HG02840 (cell line): ENCODE measurements at regions not wholly inside any gene's neighbourhood (a gene's known extent, or its start where the extent isn't known, plus 50 kb on each side); places are given as distances from the start of the nearest gene placed in this dataset.
"Not testable (repeated sequence)": the region's sequence is repeated elsewhere in the genome, so short reads cannot be mapped to it uniquely, and the experiment has no call there.

Experiments
- ATAC-seq: cut with Tn5 transposase; IDR thresholded peaks from one replicate; pipeline ENCODE4 v1.9.1; 2021; ENCODE audit warnings: mild to moderate bottlenecking, moderate library complexity, moderate number of reproducible peaks; ENCODE audit not compliant: unreplicated experiment, low FRiP score

GRCh38 chr3:154904328-154904727 lies 175.8 kb upstream of the MME start:
- ATAC-seq = no peak

- not testable (repeated sequence) for ATAC-seq
These were observed 177.6 kb upstream of the MME start for GRCh38 chr3:154902495-154902894.

DNA sequence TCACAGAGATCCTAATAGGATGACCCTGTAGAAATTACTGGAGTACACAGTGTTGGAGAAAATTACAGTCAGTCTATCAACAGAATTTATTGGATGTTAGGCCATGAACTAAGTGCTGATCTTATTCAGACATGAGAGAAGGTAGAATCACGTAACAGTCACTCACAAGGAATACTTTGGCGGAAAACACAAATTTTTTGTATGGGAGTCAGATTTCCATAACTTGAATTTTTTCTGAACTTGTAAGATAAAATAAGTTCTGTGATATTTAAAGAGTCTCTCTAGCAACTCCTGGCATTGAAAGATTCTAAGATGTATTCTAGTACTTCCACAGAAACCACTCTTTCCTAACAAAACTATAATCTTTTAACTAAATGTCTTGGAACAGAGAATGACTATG lies 178.8 kb upstream of the MME start:
- ATAC-seq = no peak

DNA sequence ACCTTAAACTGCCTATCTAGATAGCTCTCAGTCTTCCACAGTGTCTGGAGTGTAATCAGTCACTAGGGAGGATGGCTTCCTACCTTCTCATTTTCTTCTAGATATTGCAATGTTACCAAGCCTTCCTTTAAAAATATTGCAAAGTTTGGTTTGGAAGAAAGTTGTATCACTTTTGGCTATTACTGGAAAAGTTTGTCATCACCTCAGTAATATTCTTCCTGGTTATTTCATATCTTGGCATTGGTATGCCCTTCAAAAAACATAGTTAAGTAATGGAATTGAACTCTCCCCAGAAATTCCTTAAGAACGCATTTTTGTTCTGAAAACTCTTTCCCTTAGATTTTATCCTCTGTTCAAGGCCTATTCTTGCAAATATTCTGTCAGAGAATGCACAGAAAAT lies 179.3 kb upstream of the MME start:
- ATAC-seq = no peak

GRCh38 chr3:154898916-154899315 lies 181.2 kb upstream of the MME start:
- no peak for ATAC-seq

DNA sequence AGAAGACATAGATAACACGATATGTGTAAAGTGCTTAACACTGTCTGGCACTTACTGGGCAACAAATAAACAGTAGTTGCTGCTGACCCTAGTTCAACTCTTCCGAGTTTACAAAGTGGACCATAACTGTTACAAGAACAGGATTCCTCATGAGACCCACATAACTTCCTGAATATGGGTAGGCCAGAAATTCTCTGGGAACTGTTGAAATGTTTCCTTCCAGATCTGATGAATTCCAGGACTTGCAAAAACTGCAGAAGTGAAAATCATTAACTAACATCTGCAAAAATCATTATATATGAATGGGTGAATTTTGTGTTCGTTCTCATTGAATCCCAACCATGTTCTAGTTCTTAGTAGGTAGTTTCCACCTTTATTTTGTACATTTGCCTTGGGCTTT lies 181.7 kb upstream of the MME start:
- no peak for ATAC-seq

- no peak for ATAC-seq
These were observed 186.3 kb upstream of the MME start for GRCh38 chr3:154893813-154894212.

DNA sequence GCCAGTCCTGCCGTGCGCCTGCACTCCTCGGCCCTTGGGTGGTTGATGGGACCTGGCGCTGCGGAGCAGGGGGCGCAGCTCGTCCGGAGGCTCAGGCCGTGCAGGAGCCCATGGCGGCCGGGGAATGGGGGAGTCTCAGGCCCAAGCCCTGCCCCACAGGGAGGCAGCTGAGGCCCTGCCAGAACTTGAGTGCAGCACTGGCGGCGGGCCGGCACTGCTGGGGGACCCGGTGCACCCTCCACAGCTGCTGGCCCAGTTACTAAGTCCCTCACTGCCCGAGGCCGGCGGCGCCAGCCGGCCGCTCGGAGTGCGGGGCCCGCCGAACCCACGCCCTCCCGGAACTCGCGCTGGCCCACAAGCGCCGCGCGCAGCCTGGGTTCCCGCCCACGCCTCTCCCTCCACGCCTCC lies 190.9 kb upstream of the MME start:
- ATAC-seq = no peak

DNA sequence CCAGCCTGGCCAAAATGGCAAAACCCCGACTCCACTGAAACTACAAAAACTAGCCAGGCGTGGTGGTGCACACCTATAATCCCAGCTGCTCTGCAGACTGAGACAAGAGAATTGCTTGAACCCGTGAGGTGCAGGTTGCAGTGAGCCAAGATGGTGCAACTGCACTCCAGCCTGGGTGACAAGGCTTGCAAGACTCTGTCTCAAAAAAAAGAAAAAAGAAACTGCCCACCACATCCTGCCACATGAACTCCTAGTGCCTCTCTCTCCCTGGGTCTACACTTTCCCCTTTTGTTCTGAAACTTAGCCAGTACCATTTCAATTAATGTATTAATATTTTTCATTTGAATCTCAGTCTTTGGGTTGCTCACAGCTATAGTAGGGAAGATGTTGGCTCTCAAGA lies 192.2 kb upstream of the MME start:
- no peak for ATAC-seq

GRCh38 chr3:154886437-154886836 lies 193.7 kb upstream of the MME start:
- no peak for ATAC-seq

DNA sequence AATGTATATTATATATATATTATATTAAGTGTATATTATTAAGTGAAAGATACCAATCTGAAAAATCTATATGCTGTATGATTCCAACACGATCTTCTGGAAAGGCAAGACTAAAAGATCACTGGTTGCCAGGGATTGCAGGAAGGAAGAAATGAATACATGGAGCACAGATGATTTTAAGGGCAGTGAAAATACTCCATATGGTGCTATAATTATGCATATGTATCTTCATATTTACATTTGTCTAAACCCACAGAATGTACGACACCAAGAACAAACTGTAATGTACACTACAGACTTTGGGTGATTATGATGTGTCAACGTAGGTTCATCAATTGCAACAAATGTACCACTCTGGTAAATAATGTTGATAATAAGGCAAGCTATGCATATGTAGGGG lies 194.7 kb upstream of the MME start:
- no peak for ATAC-seq

- no peak for ATAC-seq
These were observed 195.2 kb upstream of the MME start for GRCh38 chr3:154884952-154885351.

- ATAC-seq = no peak
These were observed 205.0 kb upstream of the MME start for GRCh38 chr3:154875142-154875541.

DNA sequence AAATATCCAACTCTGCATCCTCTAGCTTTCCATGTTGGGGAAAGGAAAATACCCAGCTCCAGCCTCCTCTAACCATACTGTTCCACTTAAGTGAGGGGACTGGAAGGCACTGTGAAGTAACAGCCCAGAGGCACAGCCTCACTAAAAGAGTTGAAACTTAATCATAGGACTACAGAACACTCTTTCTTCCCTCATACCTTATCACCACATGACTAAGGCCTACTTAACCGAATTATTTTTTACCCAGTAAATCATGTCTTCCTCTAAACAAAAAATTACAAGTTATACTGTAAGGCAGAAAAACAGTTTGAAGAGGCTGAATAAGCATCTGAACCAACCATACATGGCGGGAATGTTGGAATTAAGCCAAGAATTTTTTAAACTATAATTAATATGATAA lies 207.4 kb upstream of the MME start:
- no peak for ATAC-seq

DNA sequence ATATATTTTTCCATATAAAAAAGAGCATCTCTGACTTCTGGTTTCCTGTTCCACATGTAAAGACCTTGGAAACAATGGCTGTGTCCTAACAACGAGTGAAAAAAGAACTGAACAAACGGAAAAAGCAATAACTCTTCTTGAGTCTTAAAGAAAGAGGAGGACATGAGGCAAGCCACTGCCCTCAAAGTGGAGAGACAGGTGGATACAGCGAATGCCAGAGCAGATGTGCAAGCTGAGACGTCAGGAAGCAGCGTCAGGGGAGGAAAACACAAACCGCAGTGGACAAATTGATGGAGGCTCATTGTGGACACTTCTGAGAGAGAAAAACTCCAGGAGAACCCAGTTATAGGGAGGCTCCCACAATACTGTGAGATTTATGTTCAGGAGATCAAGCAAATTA lies 208.0 kb upstream of the MME start:
- no peak for ATAC-seq

DNA sequence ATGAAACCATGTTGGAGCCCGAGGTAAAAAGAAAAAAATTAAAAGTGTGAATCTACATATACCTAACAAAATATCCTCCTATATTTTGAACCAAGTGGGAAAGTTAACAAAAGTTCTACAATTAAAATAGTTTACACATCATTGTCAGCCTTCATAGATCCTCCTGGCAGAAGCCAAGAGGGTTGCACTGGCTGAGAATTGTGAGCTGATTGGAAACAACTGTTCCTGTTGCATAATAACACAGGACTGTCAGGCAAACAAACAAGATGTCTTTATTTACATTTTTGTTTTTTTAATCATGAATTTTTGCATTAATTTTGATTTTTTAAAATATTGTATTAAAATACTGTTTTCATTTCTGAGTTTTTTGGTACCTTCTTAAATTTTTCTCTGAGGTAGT lies 215.2 kb upstream of the MME start:
- no peak for ATAC-seq

GRCh38 chr3:154862265-154862664 lies 217.9 kb upstream of the MME start:
- ATAC-seq = no peak

- not testable (repeated sequence) for ATAC-seq
These were observed 227.1 kb upstream of the MME start for GRCh38 chr3:154852998-154853397.

DNA sequence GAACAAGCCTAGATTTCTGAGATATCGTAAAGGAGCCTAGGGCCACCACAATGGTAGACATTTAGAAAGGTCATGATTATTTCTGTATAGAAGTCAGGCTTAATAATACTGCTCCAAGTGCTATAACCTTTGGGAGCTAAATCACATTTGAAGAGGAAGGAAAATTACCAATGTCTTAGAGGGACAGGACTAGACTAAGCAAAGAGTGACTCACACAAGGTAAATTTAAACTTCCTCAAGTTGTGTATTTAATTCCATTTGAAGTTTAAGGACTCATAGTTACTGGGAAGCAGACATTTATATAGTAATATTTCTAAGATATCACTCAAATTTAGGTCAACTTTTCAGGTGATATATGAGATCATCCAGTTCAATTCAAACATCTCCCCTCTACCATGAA lies 227.6 kb upstream of the MME start:
- no peak for ATAC-seq

DNA sequence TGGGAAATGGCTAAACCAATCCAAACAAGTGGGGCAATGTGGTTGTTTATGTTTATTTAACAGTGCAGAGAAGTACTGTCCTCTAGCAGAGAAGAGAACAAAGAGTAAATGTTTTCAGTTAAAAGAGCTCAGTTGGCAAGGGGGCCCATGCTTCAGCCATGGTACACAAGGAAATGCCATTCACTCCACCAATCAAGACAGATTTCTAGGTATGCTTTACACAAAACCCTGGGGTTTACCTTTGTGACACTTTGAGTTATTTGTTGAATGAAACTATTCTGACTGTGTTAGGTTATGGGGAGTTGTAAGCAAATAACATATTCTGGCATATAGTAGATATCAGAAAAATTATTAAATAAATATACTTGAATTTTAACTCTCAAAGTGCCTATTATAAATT lies 228.5 kb upstream of the MME start:
- no peak for ATAC-seq

GRCh38 chr3:154850921-154851320 lies 229.2 kb upstream of the MME start:
- no peak for ATAC-seq

DNA sequence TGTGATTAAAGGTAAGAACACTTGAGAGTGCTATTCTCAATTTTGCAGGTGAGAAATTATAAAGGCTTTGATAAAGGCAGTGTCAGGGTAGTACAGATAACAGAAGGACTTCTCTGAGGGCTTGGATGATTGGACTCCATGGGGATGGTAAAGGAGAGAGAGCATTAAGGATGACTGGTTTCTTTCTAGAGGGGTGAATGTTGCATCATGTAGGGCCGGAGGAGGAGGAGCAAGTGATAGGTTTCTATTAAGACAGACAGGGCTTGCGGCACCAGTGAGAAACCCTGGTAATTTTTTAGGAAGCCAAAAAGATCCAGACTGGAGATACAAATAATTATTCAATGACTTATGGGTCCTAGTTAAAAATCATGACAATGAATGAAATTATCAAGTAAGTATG lies 230.7 kb upstream of the MME start:
- no peak for ATAC-seq

- ATAC-seq = no peak
These were observed 235.3 kb upstream of the MME start for GRCh38 chr3:154844863-154845262.

DNA sequence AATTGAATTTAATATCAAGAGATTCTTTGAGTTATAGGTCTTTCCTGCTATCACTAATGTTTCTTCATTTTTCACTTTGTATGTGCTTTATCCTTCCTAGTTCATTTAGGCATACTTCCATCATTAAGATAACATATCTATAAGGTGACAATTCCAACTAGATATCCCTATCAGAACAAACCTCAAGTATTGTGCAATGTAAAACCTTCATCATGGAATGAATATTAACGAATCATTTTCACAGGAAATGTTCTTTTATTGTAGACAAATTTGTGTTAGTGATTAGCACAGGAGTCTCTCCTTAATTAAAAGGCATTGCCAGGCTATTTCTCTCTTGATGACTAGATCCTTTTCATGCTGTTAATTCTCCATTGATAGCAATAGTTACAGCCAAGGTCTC lies 236.5 kb upstream of the MME start:
- ATAC-seq = no peak
